ENCODE measurements at regions not wholly inside any gene's neighbourhood (a gene's known extent, or its start where the extent isn't known, plus 50 kb on each side); places are given as distances from the start of the nearest gene placed in this dataset.
"Not testable (repeated sequence)": the region's sequence is repeated elsewhere in the genome, so short reads cannot be mapped to it uniquely, and the experiment has no call there.

- Mint-ChIP-seq H3K27me3 (ENCODE audit: low read depth) (no peaks in the 10 kb centered on the region), H3K9me3 (ENCODE audit: low read depth) (peaks cover 16% of the 10 kb centered on the region), H3K36me3 (ENCODE audit: low read depth) (no peaks in the 10 kb centered on the region), H3K27ac (ENCODE audit: unreplicated experiment) (no peak overlapping the region), H3K4me1 (ENCODE audit: low read depth) (peaks cover 8% of the 10 kb centered on the region), H3K4me3 (ENCODE audit: unreplicated experiment) (no peak overlapping the region)
- TF ChIP-seq, protein P1, sequence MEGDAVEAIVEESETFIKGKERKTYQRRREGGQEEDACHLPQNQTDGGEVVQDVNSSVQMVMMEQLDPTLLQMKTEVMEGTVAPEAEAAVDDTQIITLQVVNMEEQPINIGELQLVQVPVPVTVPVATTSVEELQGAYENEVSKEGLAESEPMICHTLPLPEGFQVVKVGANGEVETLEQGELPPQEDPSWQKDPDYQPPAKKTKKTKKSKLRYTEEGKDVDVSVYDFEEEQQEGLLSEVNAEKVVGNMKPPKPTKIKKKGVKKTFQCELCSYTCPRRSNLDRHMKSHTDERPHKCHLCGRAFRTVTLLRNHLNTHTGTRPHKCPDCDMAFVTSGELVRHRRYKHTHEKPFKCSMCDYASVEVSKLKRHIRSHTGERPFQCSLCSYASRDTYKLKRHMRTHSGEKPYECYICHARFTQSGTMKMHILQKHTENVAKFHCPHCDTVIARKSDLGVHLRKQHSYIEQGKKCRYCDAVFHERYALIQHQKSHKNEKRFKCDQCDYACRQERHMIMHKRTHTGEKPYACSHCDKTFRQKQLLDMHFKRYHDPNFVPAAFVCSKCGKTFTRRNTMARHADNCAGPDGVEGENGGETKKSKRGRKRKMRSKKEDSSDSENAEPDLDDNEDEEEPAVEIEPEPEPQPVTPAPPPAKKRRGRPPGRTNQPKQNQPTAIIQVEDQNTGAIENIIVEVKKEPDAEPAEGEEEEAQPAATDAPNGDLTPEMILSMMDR (IDR thresholded peaks at IDR 0.05), result no peak
- DNase-seq (ENCODE audit: low spot score), result no peak
Observed at GRCh38 chr1:189323091-189323490, 1154.6 kb downstream of the BRINP3 start.

DNA sequence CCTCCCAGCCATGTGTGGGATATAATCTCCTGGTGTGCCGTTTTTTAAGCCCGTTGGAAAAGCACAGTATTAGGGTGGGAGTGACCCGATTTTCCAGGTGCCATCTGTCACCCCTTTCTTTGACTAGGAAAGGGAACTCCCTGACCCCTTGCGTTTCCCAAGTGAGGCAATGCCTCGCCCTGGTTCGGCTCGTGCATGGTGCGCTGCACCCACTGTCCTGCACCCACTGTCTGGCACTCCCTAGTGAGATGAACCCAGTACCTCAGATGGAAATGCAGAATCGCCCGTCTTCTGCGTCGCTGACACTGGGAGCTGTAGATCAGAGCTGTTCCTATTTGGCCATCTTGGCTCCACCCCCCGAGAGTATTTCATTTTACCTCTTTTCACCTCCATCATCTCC, 1146.6 kb downstream of the BRINP3 start:
- not testable (repeated sequence) for H3K36me3 Mint-ChIP-seq (ENCODE audit: low read depth); H3K4me3 Mint-ChIP-seq (ENCODE audit: unreplicated experiment); H3K4me1 Mint-ChIP-seq (ENCODE audit: low read depth); H3K27me3 Mint-ChIP-seq (ENCODE audit: low read depth); H3K27ac Mint-ChIP-seq (ENCODE audit: unreplicated experiment)
- DNase-seq (ENCODE audit: low spot score), result peak; percentile 58
- peaks cover 24% of the 10 kb centered on the region for H3K9me3 Mint-ChIP-seq (ENCODE audit: low read depth)

DNA sequence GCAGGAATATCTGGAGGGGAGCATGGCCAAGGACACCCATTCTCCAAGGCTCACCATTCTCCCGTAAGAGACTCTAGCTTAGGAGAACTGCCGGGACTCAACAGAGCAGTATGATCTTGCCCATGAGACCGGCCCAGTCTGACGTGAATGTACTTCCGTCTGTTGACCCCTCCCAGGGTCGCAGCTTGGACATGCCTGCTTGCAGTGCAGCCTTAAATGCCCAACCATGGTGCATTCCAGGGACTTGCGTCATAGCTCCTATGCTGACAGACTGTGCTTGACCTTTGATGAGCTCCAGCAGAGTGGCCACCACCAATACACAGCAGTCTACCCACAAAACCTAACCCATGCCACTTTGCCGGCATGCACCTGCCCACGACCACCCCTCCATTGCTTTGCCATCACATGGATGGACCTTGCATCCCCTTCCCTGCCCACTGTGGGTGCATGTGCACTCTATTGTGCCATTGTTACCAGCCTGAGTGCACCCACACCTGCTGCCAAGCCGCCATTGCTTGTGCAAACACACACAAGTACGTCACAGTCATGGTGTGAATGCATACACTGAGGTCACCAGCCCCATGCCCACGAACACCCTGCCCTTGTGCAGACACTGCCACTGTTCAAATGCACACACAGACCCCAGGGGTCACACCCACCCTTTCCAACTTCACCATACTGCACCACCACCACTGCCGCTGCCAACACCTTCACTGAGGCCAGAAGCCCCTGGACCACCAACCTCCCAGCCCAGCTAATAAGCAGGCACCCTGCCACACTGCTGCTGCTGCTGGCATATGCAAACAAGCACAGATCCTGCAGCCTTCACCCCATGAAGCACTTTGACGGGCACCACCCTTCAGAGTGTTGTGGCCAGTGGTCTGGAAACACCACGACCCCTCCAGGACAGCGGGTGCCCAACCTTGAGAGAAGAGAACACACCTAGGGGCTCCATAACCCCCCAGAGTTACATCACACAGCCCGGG, 1141.3 kb downstream of the BRINP3 start:
- Mint-ChIP-seq H3K9me3 (ENCODE audit: low read depth) (no peaks in the 10 kb centered on the region), H3K4me3 (ENCODE audit: unreplicated experiment) (no peak overlapping the region), H3K36me3 (ENCODE audit: low read depth) (no peaks in the 10 kb centered on the region), H3K27ac (ENCODE audit: unreplicated experiment) (no peak overlapping the region), H3K4me1 (ENCODE audit: low read depth) (no peaks in the 10 kb centered on the region), H3K27me3 (ENCODE audit: low read depth) (peaks cover 2% of the 10 kb centered on the region)
- DNase-seq (ENCODE audit: low spot score), result peak; percentile 79
- TF ChIP-seq, protein P1 (IDR thresholded peaks at IDR 0.05), result no peak

DNA sequence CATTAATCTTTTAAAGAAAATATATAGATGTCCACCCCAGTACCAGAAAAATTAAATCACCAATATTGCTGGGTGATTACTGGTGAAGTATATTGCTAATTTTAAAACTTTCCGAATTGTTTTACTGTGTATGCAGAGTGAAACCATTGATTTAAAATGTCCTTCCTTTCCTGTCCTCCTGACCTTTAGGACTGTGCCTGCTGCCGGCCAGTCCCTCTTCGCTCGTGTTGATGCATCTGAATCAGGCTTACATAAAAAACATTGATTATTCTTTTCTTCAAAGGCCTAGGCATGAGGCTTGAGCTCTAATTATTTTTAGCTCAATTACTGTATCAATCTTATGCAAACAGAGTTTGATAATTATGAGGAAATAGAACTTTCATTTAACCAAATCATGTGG, 1128.1 kb downstream of the BRINP3 start:
- Mint-ChIP-seq H3K4me3 (ENCODE audit: unreplicated experiment) (no peak overlapping the region), H3K27ac (ENCODE audit: unreplicated experiment) (no peak overlapping the region), H3K36me3 (ENCODE audit: low read depth) (no peaks in the 10 kb centered on the region), H3K27me3 (ENCODE audit: low read depth) (peaks cover 14% of the 10 kb centered on the region), H3K4me1 (ENCODE audit: low read depth) (peaks cover 4% of the 10 kb centered on the region), H3K9me3 (ENCODE audit: low read depth) (no peaks in the 10 kb centered on the region)
- DNase-seq (ENCODE audit: low spot score), result no peak
- TF ChIP-seq, protein P1 (IDR thresholded peaks at IDR 0.05), result no peak

- Mint-ChIP-seq H3K4me3 (ENCODE audit: unreplicated experiment) (no peak overlapping the region), H3K36me3 (ENCODE audit: low read depth) (no peaks in the 10 kb centered on the region)
- TF ChIP-seq, protein P1 (IDR thresholded peaks at IDR 0.05), result no peak
Observed at GRCh38 chr1:189350983-189351616, 1126.6 kb downstream of the BRINP3 start.

More at GRCh38 chr1:189350983-189351616, 1126.6 kb downstream of the BRINP3 start:
- H3K27ac Mint-ChIP-seq (ENCODE audit: unreplicated experiment), result no peak overlapping the region
- H3K4me1 Mint-ChIP-seq (ENCODE audit: low read depth), result peaks cover 4% of the 10 kb centered on the region
- peaks cover 14% of the 10 kb centered on the region for H3K27me3 Mint-ChIP-seq (ENCODE audit: low read depth)
- H3K9me3 Mint-ChIP-seq (ENCODE audit: low read depth), result no peaks in the 10 kb centered on the region
- no peak for DNase-seq (ENCODE audit: low spot score)

Measured in chondrocyte (in vitro differentiated cells).